ENCODE measurements at regions not wholly inside any gene's neighbourhood (a gene's known extent, or its start where the extent isn't known, plus 50 kb on each side); places are given as distances from the start of the nearest gene placed in this dataset.

DNA sequence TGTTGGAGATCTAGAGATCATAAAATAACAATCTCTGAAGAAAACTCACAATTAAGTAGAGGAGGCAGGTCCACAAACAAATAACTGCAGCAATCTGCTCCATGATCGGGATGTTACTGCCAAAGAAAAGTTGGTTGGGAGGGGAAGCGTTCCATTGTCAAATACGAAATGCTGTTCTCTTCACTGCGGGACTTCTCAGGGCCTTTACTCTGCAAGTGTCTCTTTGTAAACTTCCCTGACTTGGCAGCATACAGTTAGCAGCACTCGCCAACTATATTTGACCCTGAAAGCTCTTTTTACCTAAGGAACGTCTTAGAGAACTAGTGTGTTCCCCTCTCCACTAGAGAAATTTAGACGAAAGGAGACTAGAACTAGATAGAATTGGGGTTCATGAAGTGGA is 780.7 kb upstream of the TBX3 start:
- DNase-seq (ENCODE audit: unreplicated experiment): no peak
- Mint-ChIP-seq H3K27me3 (ENCODE audit: insufficient read depth, unreplicated experiment) (peaks cover 16% of the 10 kb centered on the region), H3K36me3 (ENCODE audit: insufficient read depth, unreplicated experiment) (no peaks in the 10 kb centered on the region), H3K9me3 (ENCODE audit: unreplicated experiment) (peaks cover 7% of the 10 kb centered on the region), H3K27ac (ENCODE audit: low read depth, unreplicated experiment) (no peak overlapping the region), H3K4me1 (ENCODE audit: insufficient read depth, unreplicated experiment) (no peaks in the 10 kb centered on the region), H3K4me3 (ENCODE audit: unreplicated experiment) (no peak overlapping the region)
- ChIA-PET POLR2A (no interaction called here), CTCF (no interaction called here)
- intact Hi-C loops (cut with micrococcal nuclease): no loop called here
- TF ChIP-seq, protein P1, sequence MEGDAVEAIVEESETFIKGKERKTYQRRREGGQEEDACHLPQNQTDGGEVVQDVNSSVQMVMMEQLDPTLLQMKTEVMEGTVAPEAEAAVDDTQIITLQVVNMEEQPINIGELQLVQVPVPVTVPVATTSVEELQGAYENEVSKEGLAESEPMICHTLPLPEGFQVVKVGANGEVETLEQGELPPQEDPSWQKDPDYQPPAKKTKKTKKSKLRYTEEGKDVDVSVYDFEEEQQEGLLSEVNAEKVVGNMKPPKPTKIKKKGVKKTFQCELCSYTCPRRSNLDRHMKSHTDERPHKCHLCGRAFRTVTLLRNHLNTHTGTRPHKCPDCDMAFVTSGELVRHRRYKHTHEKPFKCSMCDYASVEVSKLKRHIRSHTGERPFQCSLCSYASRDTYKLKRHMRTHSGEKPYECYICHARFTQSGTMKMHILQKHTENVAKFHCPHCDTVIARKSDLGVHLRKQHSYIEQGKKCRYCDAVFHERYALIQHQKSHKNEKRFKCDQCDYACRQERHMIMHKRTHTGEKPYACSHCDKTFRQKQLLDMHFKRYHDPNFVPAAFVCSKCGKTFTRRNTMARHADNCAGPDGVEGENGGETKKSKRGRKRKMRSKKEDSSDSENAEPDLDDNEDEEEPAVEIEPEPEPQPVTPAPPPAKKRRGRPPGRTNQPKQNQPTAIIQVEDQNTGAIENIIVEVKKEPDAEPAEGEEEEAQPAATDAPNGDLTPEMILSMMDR (IDR thresholded peaks at IDR 0.05; ENCODE audit: unreplicated experiment): no peak
- BruUV-seq (replicated peaks): no TSS peak

DNA sequence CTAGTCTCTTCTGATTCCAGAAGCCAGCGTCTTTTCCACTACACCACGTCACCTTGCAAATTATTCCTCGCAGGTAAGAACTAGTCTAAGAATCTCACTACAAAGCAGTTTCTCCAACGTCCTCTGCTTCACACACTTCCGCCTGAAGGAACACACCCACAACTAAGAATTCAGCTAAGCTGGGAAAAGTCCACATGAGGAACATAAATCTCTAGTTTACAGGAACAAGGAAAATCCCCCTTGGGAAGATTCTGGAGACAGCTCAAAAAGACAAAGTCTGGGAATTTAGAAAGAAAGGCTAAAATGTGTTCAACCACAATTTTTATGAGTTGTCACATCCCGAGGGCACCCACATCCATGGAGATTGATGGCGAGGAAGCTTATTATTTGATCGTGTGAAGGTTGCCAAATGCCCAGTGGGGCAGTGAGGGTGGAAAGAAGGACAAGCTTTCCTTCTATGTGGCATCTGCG is 780.2 kb upstream of the TBX3 start:
- H3K4me1 Mint-ChIP-seq (ENCODE audit: insufficient read depth, unreplicated experiment): no peaks in the 10 kb centered on the region
- H3K36me3 Mint-ChIP-seq (ENCODE audit: insufficient read depth, unreplicated experiment): no peaks in the 10 kb centered on the region
- peaks cover 7% of the 10 kb centered on the region for H3K9me3 Mint-ChIP-seq (ENCODE audit: unreplicated experiment)
- DNase-seq (ENCODE audit: unreplicated experiment): no peak
- no peak overlapping the region for H3K27ac Mint-ChIP-seq (ENCODE audit: low read depth, unreplicated experiment)
- H3K27me3 Mint-ChIP-seq (ENCODE audit: insufficient read depth, unreplicated experiment): peaks cover 16% of the 10 kb centered on the region
- ChIA-PET CTCF (no interaction called here), POLR2A (no interaction called here)
- intact Hi-C loops (cut with micrococcal nuclease): no loop called here
- H3K4me3 Mint-ChIP-seq (ENCODE audit: unreplicated experiment): no peak overlapping the region
- no TSS peak for BruUV-seq (replicated peaks)
- TF ChIP-seq, protein P1 (IDR thresholded peaks at IDR 0.05; ENCODE audit: unreplicated experiment): no peak

DNA sequence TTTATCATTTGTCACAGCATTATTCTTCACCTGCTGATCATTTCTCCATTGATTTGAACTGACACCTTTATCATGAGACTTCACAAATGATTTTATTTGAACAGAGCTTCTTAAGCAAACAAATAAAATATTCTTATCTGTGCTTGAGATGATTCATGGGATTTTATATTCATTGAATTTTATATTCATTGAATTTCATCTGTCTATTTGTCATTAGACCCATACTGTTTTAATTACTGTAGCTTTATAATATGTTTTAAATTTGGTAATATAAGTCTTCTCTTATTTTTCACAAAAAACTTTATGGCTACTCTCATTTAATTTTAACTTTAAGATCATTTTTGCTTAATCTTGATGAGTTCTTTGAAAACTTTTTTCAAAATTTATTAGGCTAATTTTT is 777.4 kb upstream of the TBX3 start:
- DNase-seq (ENCODE audit: unreplicated experiment): no peak
- Mint-ChIP-seq H3K9me3 (ENCODE audit: unreplicated experiment) (peaks cover 7% of the 10 kb centered on the region), H3K36me3 (ENCODE audit: insufficient read depth, unreplicated experiment) (no peaks in the 10 kb centered on the region), H3K27ac (ENCODE audit: low read depth, unreplicated experiment) (no peak overlapping the region), H3K27me3 (ENCODE audit: insufficient read depth, unreplicated experiment) (peaks cover 16% of the 10 kb centered on the region), H3K4me1 (ENCODE audit: insufficient read depth, unreplicated experiment) (no peaks in the 10 kb centered on the region), H3K4me3 (ENCODE audit: unreplicated experiment) (no peak overlapping the region)
- intact Hi-C loops (cut with micrococcal nuclease): no loop called here
- POLR2A ChIA-PET: no interaction called here
- BruUV-seq (replicated peaks): no TSS peak
- TF ChIP-seq, protein P1 (IDR thresholded peaks at IDR 0.05; ENCODE audit: unreplicated experiment): no peak
- CTCF ChIA-PET: no interaction called here

DNA sequence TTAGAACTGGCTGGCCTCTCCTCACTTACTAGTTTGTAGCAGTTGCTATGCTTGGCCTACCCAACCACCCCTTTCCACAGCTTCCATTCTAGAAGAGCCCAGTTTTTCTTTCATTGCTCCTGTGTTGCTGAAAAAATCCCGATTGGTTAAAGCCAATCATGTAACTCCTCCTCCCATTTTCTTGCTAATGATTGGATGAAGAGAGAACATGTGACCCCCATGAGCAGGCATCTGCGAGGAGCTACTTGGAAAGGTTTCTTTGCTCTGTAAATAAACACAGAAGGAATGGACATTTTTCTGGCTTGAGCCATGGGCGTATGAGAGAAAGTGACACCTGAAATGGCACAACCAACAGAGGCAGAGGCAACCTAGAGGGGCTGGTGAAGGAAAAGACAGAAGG is 773.8 kb upstream of the TBX3 start:
- Mint-ChIP-seq H3K36me3 (ENCODE audit: insufficient read depth, unreplicated experiment) (no peaks in the 10 kb centered on the region), H3K9me3 (ENCODE audit: unreplicated experiment) (peaks cover 7% of the 10 kb centered on the region), H3K4me1 (ENCODE audit: insufficient read depth, unreplicated experiment) (no peaks in the 10 kb centered on the region), H3K4me3 (ENCODE audit: unreplicated experiment) (no peak overlapping the region), H3K27me3 (ENCODE audit: insufficient read depth, unreplicated experiment) (peaks cover 4% of the 10 kb centered on the region), H3K27ac (ENCODE audit: low read depth, unreplicated experiment) (no peak overlapping the region)
- CTCF ChIA-PET: interaction anchor here (0.7 to 0.8 kb wide), 3 partner anchors 11 to 385 kb away, joined by 3 read pairs; no protein-coding TSS in a partner anchor
- BruUV-seq (replicated peaks): no TSS peak
- TF ChIP-seq, protein P1 (IDR thresholded peaks at IDR 0.05; ENCODE audit: unreplicated experiment): no peak
- DNase-seq (ENCODE audit: unreplicated experiment): no peak
- intact Hi-C loops (cut with micrococcal nuclease): loop anchor here (1.0 to 5.0 kb wide), 2 partner anchors 775 to 789 kb away; partner anchors contain the start of gene TBX3
- POLR2A ChIA-PET: interaction anchor here (1.5 kb wide), 1 partner anchor 774 kb away, joined by 4 read pairs; the partner anchor contains the start of gene TBX3
